H1 (cell line): ENCODE measurements at regions not wholly inside any gene's neighbourhood (a gene's known extent, or its start where the extent isn't known, plus 50 kb on each side); places are given as distances from the start of the nearest gene placed in this dataset.

Experiments
- CTCF ChIA-PET: fragments of 300-600 bp; sonication (Branson Sonifier 250); formaldehyde crosslinking; loops from one replicate; lab custom pipeline; 2021; ENCODE audit not compliant: partially characterized antibody; lab: Charles Lee
- POLR2A ChIA-PET: fragments of 300-600 bp; sonication (Branson Sonifier 250); formaldehyde crosslinking; loops from one replicate; lab custom pipeline; 2021; ENCODE audit warnings: inconsistent platforms; ENCODE audit not compliant: partially characterized antibody; lab: Charles Lee
- DNase-seq, 2 experiments: peaks; one replicate each; pipeline versions ENCODE4 v3.0.0 to v3.0.0-alpha.2; 2010 to 2022; ENCODE audit warnings: low spot score in 2 of 2, low read depth in 1 of 2, mixed read lengths in 1 of 2
- FAIRE-seq: peaks from 2 replicates; lab custom pipeline; 2011; peaks lifted over from hg19 to GRCh38; lab: Jason Lieb, UNC
- H2AFZ ChIP-seq: 2 replicates; pipeline ENCODE4 v1.8.1; 2012; ENCODE audit warnings: low read length, inconsistent platforms
- H2AK5ac ChIP-seq: 2 replicates; pipeline ENCODE4 v1.6.1; 2013; ENCODE audit warnings: low read depth, low read length
- H2BK120ac ChIP-seq: replicated peaks from 2 replicates; pipeline ENCODE3; 2013; ENCODE audit warnings: low read depth, low read length, inconsistent platforms
- H2BK12ac ChIP-seq: 2 replicates; pipeline ENCODE4 v1.6.1; 2013; ENCODE audit warnings: low read depth, low read length
- H2BK15ac ChIP-seq: 2 replicates; pipeline ENCODE4 v1.6.1; 2013; ENCODE audit warnings: low read length
- H2BK20ac ChIP-seq: 2 replicates; pipeline ENCODE4 v1.6.1; 2013; ENCODE audit warnings: low read length
- H2BK5ac ChIP-seq: 2 replicates; pipeline ENCODE4 v1.6.1; 2013; ENCODE audit warnings: low read depth, low read length
- H3K14ac ChIP-seq: 2 replicates; pipeline ENCODE4 v1.6.1; 2013; ENCODE audit warnings: inconsistent platforms; ENCODE audit not compliant: insufficient read length
- H3K18ac ChIP-seq: 2 replicates; pipeline ENCODE4 v1.6.1; 2013; ENCODE audit warnings: low read length; ENCODE audit errors: extremely low read depth
- H3K23ac ChIP-seq: 2 replicates; pipeline ENCODE4 v1.6.1; 2013; ENCODE audit warnings: inconsistent platforms; ENCODE audit not compliant: insufficient read length
- H3K23me2 ChIP-seq: 2 replicates; pipeline ENCODE4 v1.6.1; 2013; ENCODE audit warnings: low read depth, low read length
- H3K27ac ChIP-seq: 2 replicates; pipeline ENCODE4 v1.6.1; 2011; ENCODE audit warnings: low read depth, low read length, inconsistent platforms
- H3K27me3 ChIP-seq, 4 experiments: replicated peaks in 1 of 4; 1 replicate in 1 of 4; 2 replicates in 3 of 4; pipeline versions ENCODE4 v1.6.1 to v1.8.1; 2011 to 2013; ENCODE audit warnings: low read length in 3 of 4, mild to moderate bottlenecking in 3 of 4, inconsistent platforms in 2 of 4, mixed read lengths in 2 of 4, moderate library complexity in 1 of 4; ENCODE audit not compliant: control insufficient read depth in 3 of 4, insufficient read depth in 3 of 4; ENCODE audit errors: extremely low read depth in 1 of 4
- H3K36me3 ChIP-seq, 4 experiments: 2 replicates each; pipeline versions ENCODE4 v1.6.1 to v1.8.1; 2011 to 2013; ENCODE audit warnings: mild to moderate bottlenecking in 4 of 4, low read length in 3 of 4, moderate library complexity in 2 of 4, control low read depth in 1 of 4, inconsistent platforms in 1 of 4; ENCODE audit not compliant: insufficient read depth in 4 of 4, control insufficient read depth in 2 of 4
- H3K4ac ChIP-seq: replicated peaks from 2 replicates; pipeline ENCODE3; 2013; ENCODE audit warnings: low read length, low read depth, mixed read lengths, inconsistent platforms; ENCODE audit not compliant: insufficient read length
- H3K4me1 ChIP-seq, 4 experiments: replicated peaks in 1 of 4; 1 replicate in 1 of 4; 2 replicates in 3 of 4; pipeline versions ENCODE4 v1.6.1 to v1.8.1; 2011 to 2013; ENCODE audit warnings: low read length in 3 of 4, inconsistent platforms in 2 of 4, mixed read lengths in 1 of 4; ENCODE audit not compliant: insufficient read depth in 4 of 4, control insufficient read depth in 3 of 4
- H3K4me2 ChIP-seq, 2 experiments: 2 replicates each; pipeline versions ENCODE4 v1.6.1 to v1.8.1; 2011 to 2013; ENCODE audit warnings: low read depth in 2 of 2, low read length in 2 of 2, control low read depth in 1 of 2, inconsistent platforms in 1 of 2, mild to moderate bottlenecking in 1 of 2; ENCODE audit not compliant: insufficient read depth in 1 of 2
- H3K4me3 ChIP-seq, 4 experiments: fragments of 200-600, 300-600 bp in 1 of 4; sonication (generic), shearing (Covaris generic), sonication (Bioruptor Twin) in 1 of 4; 2 replicates each; pipeline versions ENCODE4 v1.5.1 to v1.8.1; 2011 to 2016; ENCODE audit warnings: low read length in 4 of 4, low read depth in 3 of 4, control low read depth in 2 of 4, inconsistent platforms in 2 of 4, mild to moderate bottlenecking in 2 of 4, mixed read lengths in 1 of 4, moderate library complexity in 1 of 4; ENCODE audit not compliant: insufficient read depth in 2 of 4; ENCODE audit errors: extremely low read depth in 1 of 4
- H3K56ac ChIP-seq: replicated peaks from 2 replicates; pipeline ENCODE3; 2013; ENCODE audit warnings: low read depth, mild to moderate bottlenecking, mixed read lengths, low read length, inconsistent platforms; ENCODE audit not compliant: insufficient read length
- H3K79me1 ChIP-seq: 2 replicates; pipeline ENCODE4 v1.6.1; 2013; ENCODE audit warnings: low read depth, low read length, control low read depth
- H3K79me2 ChIP-seq, 2 experiments: 2 replicates each; pipeline versions ENCODE4 v1.6.1 to v1.8.1; 2012 to 2013; ENCODE audit warnings: low read length in 2 of 2, mild to moderate bottlenecking in 2 of 2, inconsistent platforms in 1 of 2; ENCODE audit not compliant: insufficient read depth in 2 of 2, control insufficient read depth in 1 of 2
- H3K9ac ChIP-seq, 4 experiments: replicated peaks in 1 of 4; 1 replicate in 1 of 4; 2 replicates in 3 of 4; pipeline versions ENCODE4 v1.6.1 to v1.8.1; 2011 to 2013; ENCODE audit warnings: low read depth in 3 of 4, low read length in 3 of 4, control low read depth in 2 of 4, mild to moderate bottlenecking in 2 of 4, moderate library complexity in 2 of 4, inconsistent platforms in 1 of 4; ENCODE audit errors: extremely low read depth in 1 of 4
- H3K9me3 ChIP-seq, 2 experiments: 2 replicates each; pipeline versions ENCODE4 v1.6.1 to v1.8.1; 2012 to 2013; ENCODE audit warnings: mild to moderate bottlenecking in 2 of 2, moderate library complexity in 2 of 2, control low read depth in 1 of 2, inconsistent platforms in 1 of 2, low read depth in 1 of 2, low read length in 1 of 2, mixed read lengths in 1 of 2; ENCODE audit not compliant: insufficient read depth in 2 of 2
- H4K20me1 ChIP-seq, 2 experiments: replicated peaks in 1 of 2; 2 replicates each; pipeline versions ENCODE3 to v1.8.1; 2011 to 2013; ENCODE audit warnings: inconsistent platforms in 2 of 2, low read length in 2 of 2, mild to moderate bottlenecking in 1 of 2; ENCODE audit not compliant: insufficient read depth in 2 of 2, control insufficient read depth in 1 of 2
- H4K5ac ChIP-seq: 2 replicates; pipeline ENCODE4 v1.6.1; 2013; ENCODE audit warnings: low read length, low read depth, mixed read lengths, inconsistent platforms; ENCODE audit not compliant: insufficient read length
- H4K8ac ChIP-seq: 2 replicates; pipeline ENCODE4 v1.8.0; 2013; ENCODE audit warnings: mild to moderate bottlenecking, moderate library complexity, low read length, inconsistent platforms; ENCODE audit not compliant: insufficient read depth; ENCODE audit errors: extremely low read depth
- H4K91ac ChIP-seq: replicated peaks from 2 replicates; pipeline ENCODE3; 2013; ENCODE audit warnings: low read length, mixed read lengths, inconsistent platforms; ENCODE audit not compliant: insufficient read length
- KDM4A ChIP-seq: IDR thresholded peaks from one replicate; pipeline ENCODE4 v1.7.1; 2012; ENCODE audit warnings: low read depth, mild to moderate bottlenecking, moderate library complexity, low read length, inconsistent platforms; ENCODE audit not compliant: severe bottlenecking
- SP4 ChIP-seq: IDR thresholded peaks from 2 replicates; pipeline ENCODE4 v1.6.1; 2012; ENCODE audit warnings: low read length, inconsistent platforms
- TEAD4 ChIP-seq: IDR thresholded peaks from 2 replicates; pipeline ENCODE4 v1.6.1; 2012; ENCODE audit warnings: low read depth, low read length, inconsistent platforms, mixed read lengths
- WGBS, 2 experiments: shearing (Covaris generic) in 1 of 2; methylation state at CpG; one replicate each; pipeline versions ENCODE4 v1.1.6 to v1.1.7; 2013 to 2015; ENCODE audit warnings: low lambda C conversion rate in 2 of 2, mixed read lengths in 2 of 2, inconsistent platforms in 1 of 2, low coverage in 1 of 2, missing lambda C conversion rate in 1 of 2; ENCODE audit not compliant: insufficient replicate concordance in 2 of 2, insufficient coverage in 1 of 2, insufficient read length in 1 of 2; ENCODE audit errors: extremely low coverage in 1 of 2, missing lambda C conversion rate in 1 of 2; 5-methylcytosine and 5-hydroxymethylcytosine counted together
- TF ChIP-seq, protein P1 (sequence below): IDR thresholded peaks from 2 replicates; pipeline ENCODE4 v1.6.1; 2011; ENCODE audit warnings: low read length, improper control_type of control experiment

- H2BK20ac ChIP-seq = no peak overlapping the region
- no peak for FAIRE-seq
- no peak overlapping the region for H3K18ac ChIP-seq
- H3K4ac ChIP-seq = no peak overlapping the region
- 87% methylated on average over 5 of the region's 5 CpGs; no CpG with 5 or more reads in 1 of the 2 experiments for WGBS, 2 experiments
- no peak for DNase-seq
- ChIA-PET POLR2A (no interaction called here), CTCF (interaction anchor here (1.3 kb wide), 1 partner anchor 31 kb away, joined by 3 read pairs; no protein-coding TSS in a partner anchor)
- H3K23me2 ChIP-seq = no peaks in the 10 kb centered on the region
- no peak overlapping the region for H3K4me3 ChIP-seq
- H3K4me2 ChIP-seq = no peak overlapping the region
- no peak overlapping the region for H2BK15ac ChIP-seq
- H4K91ac ChIP-seq = no peak overlapping the region
- H3K9ac ChIP-seq = no peak overlapping the region
- H3K56ac ChIP-seq = no peak overlapping the region
- H3K4me1 ChIP-seq = no peaks in the 10 kb centered on the region
- TF ChIP-seq KDM4A (no peak), TEAD4 (no peak), SP4 (no peak)
- TF ChIP-seq, protein P1, sequence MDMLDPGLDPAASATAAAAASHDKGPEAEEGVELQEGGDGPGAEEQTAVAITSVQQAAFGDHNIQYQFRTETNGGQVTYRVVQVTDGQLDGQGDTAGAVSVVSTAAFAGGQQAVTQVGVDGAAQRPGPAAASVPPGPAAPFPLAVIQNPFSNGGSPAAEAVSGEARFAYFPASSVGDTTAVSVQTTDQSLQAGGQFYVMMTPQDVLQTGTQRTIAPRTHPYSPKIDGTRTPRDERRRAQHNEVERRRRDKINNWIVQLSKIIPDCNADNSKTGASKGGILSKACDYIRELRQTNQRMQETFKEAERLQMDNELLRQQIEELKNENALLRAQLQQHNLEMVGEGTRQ = no peak
- TF ChIP-seq, all 59 proteins: peak for 0
- no peaks in the 10 kb centered on the region for H3K79me2 ChIP-seq
- no peak overlapping the region for H2AFZ ChIP-seq
- H3K9me3 ChIP-seq = peaks cover 32 to 63% of the 10 kb centered on the region in 2 experiments
- H2BK12ac ChIP-seq = no peak overlapping the region
- H4K20me1 ChIP-seq = no peaks in the 10 kb centered on the region
- no peak overlapping the region for H3K14ac ChIP-seq
- no peaks in the 10 kb centered on the region for H3K79me1 ChIP-seq
- H2AK5ac ChIP-seq = no peak overlapping the region
- no peak overlapping the region for H3K27ac ChIP-seq
- H4K5ac ChIP-seq = no peak overlapping the region
- H3K27me3 ChIP-seq = no peaks in the 10 kb centered on the region
- H4K8ac ChIP-seq = no peak overlapping the region
- H2BK5ac ChIP-seq = no peak overlapping the region
- no peak overlapping the region for H3K23ac ChIP-seq
- no peak overlapping the region for H2BK120ac ChIP-seq
- H3K36me3 ChIP-seq = no peaks in the 10 kb centered on the region
Measured at GRCh38 chr7:153588586-153588985, 463.6 kb upstream of the DPP6 start.
